HG02938 (cell line): ENCODE measurements at regions not wholly inside any gene's neighbourhood (a gene's known extent, or its start where the extent isn't known, plus 50 kb on each side); places are given as distances from the start of the nearest gene placed in this dataset.

Source experiments
- ATAC-seq: cut with Tn5 transposase; IDR thresholded peaks from one replicate; pipeline ENCODE4 v1.9.1; 2021; ENCODE audit warnings: mild to moderate bottlenecking, moderate library complexity; ENCODE audit not compliant: unreplicated experiment

DNA sequence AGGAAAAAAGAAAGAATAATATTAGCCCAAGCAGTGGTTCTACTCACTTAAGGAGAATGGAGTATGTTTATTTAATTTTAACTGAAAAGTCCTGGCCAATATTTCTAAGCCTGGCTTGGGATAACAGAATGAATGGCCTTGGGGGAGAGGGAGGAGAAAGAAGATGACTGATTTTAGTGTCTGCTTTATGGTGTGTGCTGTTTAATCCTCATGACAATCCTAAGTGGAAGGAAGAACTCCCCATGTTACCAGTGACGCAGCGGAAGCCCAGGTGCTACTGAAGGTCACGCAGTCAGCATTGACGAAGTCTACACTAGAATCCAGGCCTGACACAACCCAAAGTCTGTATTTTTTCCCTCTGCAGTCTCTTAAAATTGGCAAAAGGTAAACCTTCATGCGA, 50.5 kb downstream of the PALM2AKAP2 start:
- ATAC-seq = no peak

DNA sequence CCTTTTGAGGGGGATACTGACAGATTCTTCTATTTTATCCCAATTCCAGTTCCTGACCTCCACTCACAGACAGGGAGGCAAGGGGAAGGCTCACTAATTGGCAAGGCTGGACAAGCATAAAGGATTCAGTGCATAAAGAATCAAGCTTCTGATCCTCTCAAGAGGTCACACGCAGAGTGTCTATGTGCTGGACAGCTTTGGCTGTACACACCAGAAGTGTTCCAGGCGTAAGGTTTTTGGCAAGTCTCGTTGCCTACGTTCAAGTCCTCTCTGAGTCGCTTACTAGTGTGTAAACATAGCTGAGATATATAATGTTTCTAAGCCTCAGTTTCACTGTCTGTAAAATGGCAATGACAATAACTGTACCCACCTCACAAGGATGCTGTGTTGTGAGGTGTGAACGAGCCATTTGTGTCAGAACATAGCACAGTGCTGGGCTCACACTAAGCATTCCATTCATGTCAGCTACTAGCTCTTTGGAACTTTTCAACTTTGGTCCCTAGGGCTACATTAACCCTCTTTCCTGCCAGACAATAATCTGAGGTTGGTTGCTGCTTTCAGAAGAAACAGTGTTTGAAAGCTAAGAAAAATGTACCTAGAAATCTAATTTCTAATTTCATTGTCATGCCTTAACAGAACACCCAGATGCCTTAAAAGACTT, 52.1 kb downstream of the PALM2AKAP2 start:
- ATAC-seq = no peak

DNA sequence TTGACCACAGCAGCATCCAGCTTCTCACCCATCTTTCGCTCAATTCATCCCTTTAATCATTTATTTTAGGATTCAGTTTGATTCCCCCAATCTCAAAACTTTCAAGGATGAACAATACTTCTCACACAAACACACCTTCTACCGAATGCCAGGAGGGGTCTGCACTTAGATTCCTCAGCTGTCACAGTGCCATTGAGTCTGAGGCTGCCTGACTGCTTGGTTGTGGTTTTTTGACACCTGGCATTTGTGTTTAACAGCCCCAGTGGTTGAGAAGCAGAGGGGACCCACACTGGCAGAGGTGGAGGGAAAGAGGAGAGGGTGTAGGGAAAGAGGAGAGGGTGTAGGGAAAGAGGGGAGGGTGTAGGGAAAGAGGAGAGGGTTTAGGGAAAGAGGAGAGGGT, 54.9 kb downstream of the PALM2AKAP2 start:
- ATAC-seq = no peak

DNA sequence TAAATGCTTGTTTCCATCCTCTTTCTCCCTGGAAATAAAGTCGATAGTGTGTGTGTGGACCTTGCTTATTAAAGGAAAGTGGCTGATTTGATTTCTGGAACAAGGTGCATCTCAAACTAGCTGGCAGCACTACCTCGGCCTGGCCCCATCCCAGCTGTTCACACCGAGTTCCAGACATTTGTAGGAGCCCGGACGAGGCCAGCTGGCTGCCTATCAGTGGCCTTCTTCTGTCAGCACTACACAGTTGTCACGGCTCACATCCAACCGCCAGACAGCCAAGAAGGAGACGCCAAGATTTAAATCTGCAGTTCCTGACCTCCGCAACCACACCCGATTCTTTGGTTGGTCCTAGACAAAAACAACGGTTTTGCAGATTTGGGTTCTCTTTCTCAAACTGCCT, 63.6 kb downstream of the PALM2AKAP2 start:
- no peak for ATAC-seq

DNA sequence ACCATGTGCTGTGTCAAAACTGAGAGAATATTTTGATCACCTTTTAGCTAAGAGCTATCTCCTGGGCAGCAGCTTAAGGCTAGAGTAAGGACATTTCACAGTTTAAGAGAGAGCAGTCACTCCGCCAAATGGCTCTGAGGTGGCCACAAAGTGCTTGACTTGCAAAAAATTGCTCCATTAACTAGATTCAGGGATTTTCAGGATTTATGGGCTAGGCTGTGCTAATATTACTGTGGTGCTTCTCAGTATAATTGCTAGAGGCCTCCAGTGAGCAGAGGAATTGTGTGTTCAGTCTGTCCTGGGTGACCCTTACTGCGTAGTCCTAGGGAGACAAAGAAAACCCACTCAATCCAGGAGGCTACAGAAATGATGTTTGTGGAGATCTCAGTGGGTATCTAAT, 65.2 kb downstream of the PALM2AKAP2 start:
- no peak for ATAC-seq

DNA sequence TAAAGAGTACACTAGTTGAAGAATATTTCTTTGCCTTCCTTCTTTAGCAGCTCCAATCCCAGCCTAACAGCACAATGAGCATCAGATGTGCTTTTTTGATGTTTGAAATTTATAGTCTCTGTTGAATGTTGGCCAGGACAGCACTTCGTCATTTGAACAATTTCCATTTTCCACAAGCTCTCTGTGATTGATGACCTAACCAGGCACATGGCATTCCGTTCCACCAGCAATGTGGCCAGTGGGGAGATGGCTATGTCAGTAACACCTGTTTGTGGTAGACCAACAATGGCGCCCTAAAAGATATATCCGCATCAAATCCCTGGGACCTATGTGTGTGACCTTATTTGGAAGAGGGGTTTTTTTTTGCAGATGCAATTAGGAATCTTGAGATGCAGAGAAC, 66.8 kb downstream of the PALM2AKAP2 start:
- no peak for ATAC-seq

DNA sequence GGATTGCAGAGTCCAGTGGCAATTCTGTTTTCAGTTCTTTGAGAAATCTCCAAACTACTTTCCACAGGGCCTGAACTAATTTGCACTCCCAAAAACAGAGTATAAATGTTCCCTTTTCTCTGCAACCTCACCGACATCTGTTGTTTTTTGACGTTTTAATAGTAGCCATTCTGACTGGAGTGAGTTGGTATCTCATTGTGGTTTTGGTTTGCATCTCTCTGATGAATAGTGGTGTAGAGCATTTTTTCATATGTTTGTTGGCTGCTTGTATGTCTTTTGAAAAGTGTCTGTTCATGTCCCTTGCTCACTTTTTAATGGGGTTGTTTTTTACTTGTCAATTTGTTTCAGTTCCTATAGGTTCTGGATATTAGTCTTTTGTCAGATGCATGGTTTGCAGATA, 72.6 kb downstream of the PALM2AKAP2 start:
- ATAC-seq = no peak

DNA sequence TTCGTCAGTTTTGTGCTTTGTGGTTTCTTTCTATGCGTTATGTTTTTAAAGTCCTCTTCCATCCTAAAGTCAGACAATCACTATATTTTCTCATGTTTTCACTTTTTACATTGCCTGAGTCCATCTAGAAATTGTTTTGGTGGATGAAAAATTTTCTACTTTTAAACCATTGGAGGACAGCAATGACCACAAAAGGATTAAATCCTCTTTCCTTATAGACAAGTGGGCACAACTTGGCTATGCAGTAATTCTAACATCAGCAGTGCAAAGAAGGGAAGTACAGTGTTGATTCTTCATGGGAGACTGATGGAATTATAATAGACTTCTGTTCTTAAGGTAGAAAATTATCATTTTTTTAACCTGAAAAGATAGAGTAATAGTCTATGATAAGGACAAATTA, 75.5 kb downstream of the PALM2AKAP2 start:
- no peak for ATAC-seq

DNA sequence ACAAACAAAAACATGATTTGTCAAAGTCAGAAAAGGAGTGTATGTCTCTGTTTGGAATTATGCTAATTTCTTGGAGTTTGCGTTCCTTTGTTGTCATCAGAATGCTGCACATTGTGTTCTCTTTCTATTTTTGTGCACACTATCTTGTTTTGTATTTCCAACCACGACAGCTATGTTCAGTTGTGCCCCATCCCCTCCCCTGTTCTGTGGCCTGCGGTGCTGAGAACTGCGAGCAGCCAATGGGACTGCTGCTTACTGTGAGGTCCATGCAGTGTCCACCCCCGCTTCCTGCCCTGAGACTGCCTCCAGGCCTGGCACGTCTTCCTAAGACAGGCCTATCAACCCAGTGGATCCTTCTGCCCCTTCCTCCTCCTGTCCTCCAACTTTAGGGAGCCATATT, 76.8 kb downstream of the PALM2AKAP2 start:
- no peak for ATAC-seq

DNA sequence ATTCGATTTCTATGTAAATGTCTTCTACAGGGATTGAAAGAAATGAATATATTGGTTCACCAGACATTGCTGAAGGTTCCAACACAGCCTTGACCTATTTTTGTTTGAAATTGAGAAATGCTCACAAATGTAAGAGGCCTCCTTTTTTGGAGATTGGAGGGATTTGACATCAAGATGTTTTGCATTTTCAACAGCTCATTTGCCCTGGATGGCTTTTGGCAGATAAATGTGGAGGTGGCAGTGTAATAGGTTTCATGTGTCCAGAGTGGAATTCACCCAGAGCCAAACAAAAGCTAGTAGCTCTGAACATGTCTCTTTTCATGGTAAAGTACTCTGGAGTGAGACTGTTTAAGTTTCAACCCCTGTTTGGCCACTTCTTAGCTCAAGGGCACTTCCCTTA, 77.3 kb downstream of the PALM2AKAP2 start:
- no peak for ATAC-seq

DNA sequence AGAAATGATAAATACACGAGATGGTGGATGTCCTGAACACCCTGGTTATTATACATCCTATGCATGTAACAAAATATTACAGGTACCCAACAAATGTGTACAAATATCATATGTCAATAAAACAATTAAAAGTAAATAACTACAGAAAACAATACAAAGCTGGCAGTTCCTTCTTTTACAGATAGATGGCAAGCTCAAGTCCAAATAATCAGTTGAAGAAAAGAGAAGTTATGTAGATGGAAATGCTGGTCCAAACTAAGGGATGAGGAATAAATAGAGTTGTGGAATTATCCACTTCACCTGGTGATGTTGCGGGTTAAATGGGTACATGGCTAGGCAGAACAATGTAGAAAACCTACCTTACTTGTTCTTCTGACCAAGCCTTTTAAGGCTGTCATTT, 79.4 kb downstream of the PALM2AKAP2 start:
- no peak for ATAC-seq

DNA sequence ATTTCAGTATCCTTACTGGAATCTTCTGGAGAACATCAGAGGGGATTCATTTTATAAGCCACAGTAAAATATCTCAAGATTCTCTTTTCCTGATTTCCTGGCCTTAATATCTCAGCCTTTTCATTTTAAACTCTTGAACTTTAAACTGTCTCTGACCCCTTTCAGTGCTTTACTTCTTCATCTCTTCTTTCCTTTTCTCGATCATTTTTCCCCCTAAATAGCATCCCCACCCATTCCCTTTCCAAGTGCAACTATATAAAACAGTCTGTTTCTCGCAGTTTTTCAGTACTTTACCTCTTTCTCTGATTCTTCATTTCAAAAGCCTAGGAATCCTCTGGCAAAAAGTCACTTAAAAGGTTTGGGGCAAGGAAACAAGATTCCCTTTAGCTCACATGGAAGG, 80.5 kb downstream of the PALM2AKAP2 start:
- no peak for ATAC-seq

DNA sequence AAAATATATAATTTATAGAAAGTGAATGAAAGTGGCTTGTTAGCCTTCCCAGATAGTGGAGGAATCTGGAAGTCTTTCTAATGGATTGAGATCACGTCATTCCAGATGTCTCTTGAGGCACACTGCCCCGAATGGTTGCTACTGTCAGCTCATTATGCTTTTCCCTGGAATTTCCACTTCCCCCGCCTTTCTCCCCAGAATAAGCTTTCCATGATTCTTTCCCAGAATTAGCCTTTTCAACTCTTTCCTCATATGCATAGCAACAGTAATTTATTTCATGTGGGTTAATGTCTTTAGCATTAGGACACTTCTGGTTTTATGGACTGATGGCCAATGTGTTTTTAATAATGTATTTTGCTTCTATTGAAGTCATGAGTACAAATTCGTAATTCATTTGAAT, 81.5 kb downstream of the PALM2AKAP2 start:
- no peak for ATAC-seq

DNA sequence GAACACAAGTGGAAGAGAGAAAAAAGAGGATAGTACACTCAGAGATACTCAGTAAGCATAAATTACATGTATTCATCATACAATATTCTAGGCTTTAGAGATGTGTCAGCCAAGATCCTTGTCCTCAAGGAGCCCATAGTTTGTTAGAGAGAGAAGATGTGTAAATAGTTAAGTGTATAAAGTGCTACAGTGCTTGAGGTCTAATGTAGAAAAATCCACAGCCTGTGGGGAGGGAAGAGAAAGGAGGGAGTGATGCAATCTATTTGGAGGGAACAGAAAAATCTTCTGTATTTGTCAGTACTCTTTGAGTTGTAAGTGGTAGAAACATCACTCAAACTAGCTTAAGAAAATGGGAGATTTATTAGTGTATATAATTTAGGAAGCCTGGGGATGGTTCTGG, 81.9 kb downstream of the PALM2AKAP2 start:
- ATAC-seq = no peak

DNA sequence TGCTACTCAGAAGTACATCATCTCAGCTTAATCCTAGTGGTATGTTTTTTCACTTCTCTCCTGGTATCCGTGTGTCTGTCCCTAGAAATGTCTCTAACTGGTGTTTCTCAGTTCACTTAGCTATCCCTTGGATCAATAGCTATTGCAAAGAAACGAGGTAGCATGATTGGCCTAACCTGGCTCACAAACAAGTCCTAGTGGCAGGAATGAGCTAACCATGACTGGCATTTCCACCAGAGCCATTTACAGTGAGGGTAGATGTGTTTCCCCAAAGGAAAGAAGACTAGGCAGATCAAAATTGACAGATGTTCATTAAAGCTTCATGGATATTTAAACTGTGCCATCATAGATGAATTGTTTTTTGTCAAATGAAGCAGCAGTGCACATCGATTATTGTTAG, 82.5 kb downstream of the PALM2AKAP2 start:
- ATAC-seq = no peak

DNA sequence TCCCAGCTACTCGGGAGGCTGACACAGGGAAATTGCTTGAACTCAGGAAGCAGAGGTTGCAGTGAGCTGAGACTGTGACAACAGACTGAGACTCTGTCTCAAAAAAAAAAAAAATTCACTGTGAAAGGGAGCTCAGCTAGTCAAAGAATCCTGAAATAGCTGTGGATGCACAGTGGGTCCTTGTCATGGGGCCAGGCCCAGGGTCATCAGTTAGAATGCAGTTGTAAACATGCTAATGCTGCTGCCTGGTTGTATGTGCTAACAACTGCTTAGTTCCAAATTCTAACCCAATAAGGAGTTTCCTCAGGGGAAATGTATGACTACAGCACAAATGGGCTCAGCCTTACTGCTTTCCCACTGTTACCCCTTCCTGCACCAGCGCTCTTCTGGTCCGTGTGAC, 84.0 kb downstream of the PALM2AKAP2 start:
- ATAC-seq = no peak

DNA sequence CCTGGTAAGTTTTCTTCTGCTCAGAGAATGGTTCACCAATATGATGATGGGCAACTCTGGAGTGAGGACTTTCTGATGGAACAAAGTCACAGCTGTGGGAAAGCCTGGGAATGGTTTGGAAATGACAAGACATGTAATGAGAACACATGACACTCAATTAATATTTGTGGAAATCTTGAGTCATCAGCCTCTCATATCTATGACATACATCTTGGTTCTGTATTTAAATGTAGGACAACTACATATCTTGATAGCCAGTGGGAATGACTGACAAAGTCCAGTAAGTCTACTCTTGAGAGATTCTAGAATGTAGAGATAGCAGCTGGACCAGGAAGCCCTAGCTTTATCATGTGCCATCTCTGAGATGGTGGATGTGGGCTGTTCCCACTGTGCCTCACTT, 85.5 kb downstream of the PALM2AKAP2 start:
- ATAC-seq = no peak

DNA sequence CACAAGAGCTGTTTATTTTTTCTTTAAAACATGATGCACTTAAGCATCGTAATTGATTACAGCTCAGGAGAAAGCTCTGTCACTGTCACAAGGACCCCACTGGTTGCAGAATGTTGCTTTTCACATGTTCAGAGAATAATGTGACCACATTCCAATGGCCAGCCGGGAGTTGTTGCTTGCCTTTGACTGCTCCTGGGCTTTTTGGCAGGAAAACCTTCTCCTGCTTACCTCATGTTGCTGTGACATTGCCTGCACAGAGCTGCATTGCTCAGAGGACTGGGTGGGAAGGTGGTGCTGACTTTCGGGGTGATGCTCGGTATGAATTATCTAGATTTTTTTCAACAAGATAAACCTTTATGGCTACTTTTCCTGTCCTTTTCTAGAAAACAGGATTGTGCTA, 88.2 kb downstream of the PALM2AKAP2 start:
- ATAC-seq = no peak

DNA sequence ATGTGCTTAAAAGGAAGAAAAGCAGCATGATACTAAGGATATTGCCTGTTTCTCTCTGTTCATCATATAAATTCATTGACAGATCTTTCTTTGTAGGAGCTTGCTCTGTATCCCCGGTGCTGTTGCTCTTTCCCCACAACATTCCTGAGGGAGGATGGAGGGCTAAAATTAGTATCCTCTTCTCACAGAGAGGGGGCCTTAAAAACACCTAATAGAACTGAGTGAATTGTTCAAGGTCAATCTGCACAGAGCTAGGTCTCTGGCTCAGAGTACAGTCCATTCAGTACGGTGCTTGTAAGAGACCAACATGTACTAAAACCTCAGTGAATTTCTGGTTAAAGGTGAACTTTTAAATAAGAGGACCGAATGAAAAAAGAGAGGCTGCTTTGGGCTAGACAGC, 88.7 kb downstream of the PALM2AKAP2 start:
- no peak for ATAC-seq

DNA sequence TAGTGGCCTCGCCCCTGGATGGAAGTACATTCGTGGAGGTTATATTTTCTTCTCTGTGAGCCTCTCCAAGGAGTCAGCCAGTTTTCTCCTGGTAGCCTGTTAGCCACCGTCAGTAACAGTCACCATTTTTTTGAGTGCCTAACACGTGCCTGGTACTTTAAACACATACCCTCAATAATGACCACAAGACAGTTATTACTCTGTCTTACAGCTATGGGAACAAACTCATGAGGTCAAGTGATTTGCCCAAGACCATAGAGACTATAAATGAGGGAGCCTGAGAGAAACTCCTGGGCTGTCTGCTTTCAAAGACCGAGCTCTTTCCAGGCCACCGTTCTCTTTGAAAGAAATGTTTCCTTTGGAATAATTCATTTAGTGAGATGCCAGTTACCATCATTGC, 90.4 kb downstream of the PALM2AKAP2 start:
- ATAC-seq = no peak

DNA sequence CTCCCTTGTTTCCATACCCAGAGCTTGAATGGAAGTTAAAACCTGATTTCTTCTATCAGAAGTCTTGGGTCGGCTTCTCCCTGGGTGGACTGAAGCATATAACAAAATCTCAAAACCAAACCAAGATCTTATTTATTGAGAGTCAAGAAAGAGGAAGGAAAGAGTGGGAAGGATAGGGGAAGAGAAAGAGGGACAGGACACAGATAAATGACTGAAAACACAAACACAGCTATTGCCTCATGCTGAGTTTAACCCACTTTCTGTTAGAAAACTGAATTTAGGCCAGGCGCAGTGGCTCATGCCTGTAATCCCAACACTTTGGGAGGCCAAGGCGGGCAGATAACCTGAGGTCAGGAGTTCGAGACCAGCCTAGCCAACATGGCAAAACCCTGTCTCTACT, 92.9 kb downstream of the PALM2AKAP2 start:
- no peak for ATAC-seq

DNA sequence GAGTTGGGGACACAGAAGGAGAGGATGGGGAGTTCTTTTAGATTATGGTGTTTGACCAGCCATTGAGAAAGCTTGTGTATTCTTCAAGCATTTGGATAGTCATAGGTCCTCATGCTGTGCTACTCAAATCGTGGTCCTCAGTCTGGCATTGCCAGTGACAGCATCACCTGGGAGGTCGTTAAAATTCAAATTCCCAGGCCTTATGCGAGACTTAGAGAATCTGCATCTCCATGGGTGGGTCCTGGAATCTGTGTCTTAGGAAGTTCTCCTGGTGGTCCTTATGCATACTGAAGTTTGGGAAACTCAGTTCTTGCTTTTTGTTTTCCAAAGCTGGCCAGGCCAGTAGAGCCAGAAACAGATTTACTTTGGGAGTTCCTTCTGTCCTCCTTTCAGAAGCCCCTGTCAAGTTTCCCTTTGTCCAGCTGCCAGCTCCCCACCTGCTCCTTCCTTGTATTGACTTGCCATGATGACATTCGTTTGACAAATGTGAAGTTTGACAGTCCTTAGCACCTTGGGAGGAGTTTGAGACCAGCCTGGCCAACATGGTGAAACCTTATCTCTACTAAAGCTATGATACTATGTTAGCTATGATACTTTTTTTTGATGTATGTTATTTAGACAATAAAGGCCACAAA, 95.6 kb downstream of the PALM2AKAP2 start:
- ATAC-seq = no peak
